Thyroid gland (tissue), 4 donors: ENCODE measurements at regions not wholly inside any gene's neighbourhood (a gene's known extent, or its start where the extent isn't known, plus 50 kb on each side); places are given as distances from the start of the nearest gene placed in this dataset.

Experiments used
- POLR2A ChIP-seq, 2 donors: fragments of 450-650 bp; IDR thresholded peaks; one replicate each; pipeline ENCODE4 v1.6.1; 2017; ENCODE audit warnings: antibody characterized with exemption in 2 of 2, mild to moderate bottlenecking in 2 of 2, moderate library complexity in 1 of 2
- TF ChIP-seq, protein P1 (sequence below), 6 experiments: fragments of 200-600 bp in 3 of 6; fragments of 450-650 bp in 3 of 6; sonication (generic) in 3 of 6; IDR thresholded peaks; one replicate each; pipeline ENCODE4 v1.5.1; 2016 to 2019; ENCODE audit warnings: antibody characterized with exemption in 6 of 6, mild to moderate bottlenecking in 2 of 6, inconsistent platforms in 1 of 6, moderate library complexity in 1 of 6

DNA sequence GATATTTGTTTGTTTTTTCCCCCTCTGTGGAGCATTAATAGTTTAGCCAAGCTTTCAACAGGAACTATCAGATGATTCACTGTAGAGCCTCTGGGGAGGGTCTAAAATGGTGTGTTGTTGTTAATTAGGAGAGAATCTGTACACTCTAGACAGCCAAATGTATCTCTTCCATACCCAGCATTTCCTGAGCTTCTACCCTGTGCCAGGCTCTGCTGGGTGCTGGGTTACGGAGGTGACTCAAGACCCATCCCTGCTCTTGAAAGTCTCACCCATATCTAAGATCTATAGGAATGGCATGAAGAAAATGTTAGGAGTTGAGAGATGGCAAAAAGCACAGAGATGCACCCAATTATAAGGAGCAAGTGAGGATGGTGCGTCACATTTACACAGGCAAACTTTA, 245.8 kb downstream of the C12orf75 start:
- TF ChIP-seq, protein P1, sequence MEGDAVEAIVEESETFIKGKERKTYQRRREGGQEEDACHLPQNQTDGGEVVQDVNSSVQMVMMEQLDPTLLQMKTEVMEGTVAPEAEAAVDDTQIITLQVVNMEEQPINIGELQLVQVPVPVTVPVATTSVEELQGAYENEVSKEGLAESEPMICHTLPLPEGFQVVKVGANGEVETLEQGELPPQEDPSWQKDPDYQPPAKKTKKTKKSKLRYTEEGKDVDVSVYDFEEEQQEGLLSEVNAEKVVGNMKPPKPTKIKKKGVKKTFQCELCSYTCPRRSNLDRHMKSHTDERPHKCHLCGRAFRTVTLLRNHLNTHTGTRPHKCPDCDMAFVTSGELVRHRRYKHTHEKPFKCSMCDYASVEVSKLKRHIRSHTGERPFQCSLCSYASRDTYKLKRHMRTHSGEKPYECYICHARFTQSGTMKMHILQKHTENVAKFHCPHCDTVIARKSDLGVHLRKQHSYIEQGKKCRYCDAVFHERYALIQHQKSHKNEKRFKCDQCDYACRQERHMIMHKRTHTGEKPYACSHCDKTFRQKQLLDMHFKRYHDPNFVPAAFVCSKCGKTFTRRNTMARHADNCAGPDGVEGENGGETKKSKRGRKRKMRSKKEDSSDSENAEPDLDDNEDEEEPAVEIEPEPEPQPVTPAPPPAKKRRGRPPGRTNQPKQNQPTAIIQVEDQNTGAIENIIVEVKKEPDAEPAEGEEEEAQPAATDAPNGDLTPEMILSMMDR (IDR thresholded peaks at IDR 0.05): no peak
- TF ChIP-seq POLR2A (IDR thresholded peaks at IDR 0.05): no peak
